ENCODE measurements at regions not wholly inside any gene's neighbourhood (a gene's known extent, or its start where the extent isn't known, plus 50 kb on each side); places are given as distances from the start of the nearest gene placed in this dataset.
"Not testable (repeated sequence)": the region's sequence is repeated elsewhere in the genome, so short reads cannot be mapped to it uniquely, and the experiment has no call there.

DNA sequence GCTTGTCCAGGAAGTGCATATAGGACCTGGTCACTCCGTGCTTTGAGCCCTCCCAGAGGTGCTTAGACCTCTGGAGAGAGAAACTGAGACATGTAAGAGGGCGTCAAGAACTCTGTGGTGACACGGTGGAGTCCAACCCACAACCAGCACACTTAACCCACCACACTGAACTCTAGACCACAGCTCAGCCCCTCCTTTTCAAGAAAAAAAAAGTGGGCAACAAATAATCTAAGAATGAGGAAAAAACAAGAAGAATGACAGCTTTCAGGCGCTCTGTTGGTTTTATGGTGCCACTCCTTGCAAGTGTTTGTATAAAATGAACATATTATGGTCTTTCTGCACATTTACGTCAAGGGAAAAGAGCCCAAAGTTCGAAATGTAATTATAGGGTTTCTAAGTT lies 50.2 kb upstream of the SNAPC3 start:
- no peak for DNase-seq

DNA sequence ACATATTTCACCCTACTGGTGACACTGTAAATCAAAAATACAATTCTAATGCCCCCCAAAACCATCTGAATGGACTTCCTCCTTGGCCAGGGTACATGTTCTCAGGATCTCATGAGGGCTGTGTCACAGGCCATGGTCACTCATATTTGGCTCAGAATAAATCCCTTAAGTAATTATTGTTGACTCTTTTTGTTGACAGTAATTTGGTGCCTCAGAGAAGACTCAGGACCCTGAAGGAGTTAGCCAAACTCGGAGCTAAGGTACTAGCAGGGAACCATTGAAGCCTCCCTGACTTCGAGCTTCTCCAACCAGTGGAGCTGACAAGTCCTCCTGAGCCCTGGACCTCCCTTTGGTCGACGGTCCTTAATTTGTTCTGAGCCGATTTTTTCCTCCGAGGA lies 51.2 kb upstream of the SNAPC3 start:
- DNase-seq: no peak

DNA sequence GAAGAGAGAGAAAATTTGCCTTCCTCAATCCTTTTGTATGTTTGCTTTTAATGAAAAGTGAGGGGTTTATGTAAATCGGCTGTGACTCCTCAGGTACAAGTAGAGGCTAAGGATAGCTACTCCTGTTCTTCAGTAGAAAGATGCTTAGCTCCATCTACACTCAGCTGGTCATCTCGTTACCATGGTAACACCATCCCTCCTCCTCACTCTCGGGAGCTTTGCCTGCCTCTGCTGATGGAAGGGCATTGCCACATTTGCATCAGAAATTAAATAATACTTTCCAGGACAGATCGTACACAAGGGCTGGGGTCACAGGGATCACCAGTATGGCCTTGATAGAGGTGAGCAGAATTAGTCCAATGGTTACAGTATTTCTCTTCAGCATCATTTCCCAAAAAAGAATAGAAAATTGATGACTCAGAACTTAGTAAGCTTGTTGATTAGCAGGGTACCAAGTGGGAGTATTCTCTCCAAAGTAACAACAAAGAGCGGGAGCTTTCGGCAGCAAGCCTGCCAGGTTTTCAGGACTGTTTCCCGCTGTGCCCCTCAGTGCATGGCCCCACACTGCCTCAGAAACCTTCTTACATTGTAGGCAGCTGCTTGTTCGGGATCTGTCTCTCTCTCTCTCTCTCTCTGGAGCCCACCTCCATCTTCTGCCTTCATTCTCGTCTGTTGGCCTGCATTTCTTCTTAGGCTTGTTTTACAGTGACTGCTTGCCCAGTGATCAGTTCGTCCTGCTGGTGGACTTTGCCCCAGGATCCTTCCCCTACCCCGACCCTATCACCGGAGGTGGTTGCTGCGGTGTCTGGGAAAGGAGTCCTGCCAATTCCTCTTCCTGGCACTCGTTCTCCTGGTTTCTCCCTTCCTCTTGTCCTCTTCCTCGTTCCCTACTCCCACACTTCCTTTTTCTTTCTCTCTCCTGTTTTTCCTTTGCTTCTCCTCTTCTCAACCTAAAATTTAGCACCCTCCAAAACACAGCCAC lies 51.9 kb upstream of the SNAPC3 start:
- DNase-seq: peak; percentile 56 to 92

- no peak for DNase-seq
These were observed 52.8 kb upstream of the SNAPC3 start for GRCh38 chr9:15369871-15370270.

DNA sequence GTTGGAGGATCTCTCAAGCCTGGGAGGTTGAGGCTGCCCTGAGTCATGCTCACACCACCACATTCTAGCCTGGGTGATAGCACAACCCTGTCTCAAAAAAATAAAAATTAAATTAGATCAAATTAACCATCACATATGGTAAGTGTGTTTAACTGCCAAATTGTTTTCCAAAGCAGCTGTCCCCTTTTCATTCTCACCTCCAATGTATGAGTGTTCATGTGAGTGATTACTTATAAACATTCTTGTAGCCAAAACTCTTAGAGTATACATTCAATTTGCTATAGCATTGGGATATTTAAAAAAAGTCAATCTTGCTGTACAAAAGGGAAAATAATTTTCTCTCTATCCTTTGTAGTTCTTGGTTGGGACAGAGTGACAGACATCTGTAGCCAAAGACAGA lies 53.4 kb upstream of the SNAPC3 start:
- DNase-seq: no peak

DNA sequence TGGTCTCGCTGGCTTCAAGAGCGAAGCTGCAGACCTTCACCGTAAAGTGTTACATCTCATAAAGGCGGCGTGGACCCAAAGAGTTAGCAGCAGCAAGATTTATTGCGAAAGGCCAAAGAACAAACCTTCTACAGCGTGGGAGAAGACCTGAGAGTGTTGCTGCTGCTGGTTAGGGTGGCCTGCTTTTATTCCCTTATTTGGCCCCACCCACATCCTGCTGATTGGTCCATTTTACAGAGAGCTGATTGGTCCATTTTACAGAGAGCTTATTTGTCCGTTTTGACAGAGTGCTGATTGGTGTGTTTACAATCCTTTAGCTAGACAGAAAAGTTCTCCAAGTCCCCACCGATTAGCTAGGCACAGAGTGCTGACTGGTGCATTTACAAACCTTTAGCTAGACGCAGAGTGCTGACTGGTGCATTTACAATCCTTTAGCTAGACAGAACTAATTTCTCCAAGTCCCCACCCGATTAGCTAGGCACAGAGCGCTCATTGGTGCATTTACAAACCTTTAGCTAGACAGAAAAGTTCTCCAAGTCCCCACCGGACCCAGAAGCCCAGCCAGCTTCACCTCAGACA lies 57.6 kb upstream of the SNAPC3 start:
- not testable (repeated sequence) for DNase-seq

- DNase-seq: no peak
These were observed 54.7 kb upstream of the TTC39B start for GRCh38 chr9:15361737-15362136.

DNA sequence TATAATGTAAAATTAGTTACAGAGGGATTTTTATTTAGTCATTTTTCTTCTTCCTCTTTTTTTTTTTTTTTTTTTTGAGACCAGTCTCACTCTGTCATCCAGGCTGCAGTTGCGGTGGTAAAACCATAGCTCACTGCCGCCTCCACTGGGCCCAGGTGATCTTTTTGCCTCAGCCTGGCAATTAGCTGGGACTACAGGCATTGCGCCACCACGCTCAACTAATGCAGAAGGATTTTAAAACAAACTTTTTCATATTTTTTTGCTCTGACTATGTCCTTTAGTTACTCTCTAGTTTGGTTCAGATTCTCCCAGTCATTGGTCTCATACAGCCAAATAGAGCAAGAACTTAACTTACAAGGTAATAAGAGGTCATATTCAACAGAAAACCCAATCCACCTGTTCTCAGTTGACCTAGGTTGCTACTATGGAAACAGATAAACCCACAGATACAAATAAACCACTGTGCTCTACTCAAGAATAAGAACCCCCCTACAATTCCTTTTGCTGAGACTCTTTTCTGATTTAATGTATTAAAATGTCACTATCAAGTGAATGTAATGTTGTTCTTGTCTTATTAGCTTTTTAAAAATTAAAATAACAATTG lies 50.1 kb upstream of the TTC39B start:
- no peak for DNase-seq
